M059J (cell line): ENCODE measurements at regions not wholly inside any gene's neighbourhood (a gene's known extent, or its start where the extent isn't known, plus 50 kb on each side); places are given as distances from the start of the nearest gene placed in this dataset.

Source experiments
- DNase-seq: peaks from one replicate; pipeline ENCODE4 v3.0.0-alpha.2; 2012; ENCODE audit warnings: low read depth

DNA sequence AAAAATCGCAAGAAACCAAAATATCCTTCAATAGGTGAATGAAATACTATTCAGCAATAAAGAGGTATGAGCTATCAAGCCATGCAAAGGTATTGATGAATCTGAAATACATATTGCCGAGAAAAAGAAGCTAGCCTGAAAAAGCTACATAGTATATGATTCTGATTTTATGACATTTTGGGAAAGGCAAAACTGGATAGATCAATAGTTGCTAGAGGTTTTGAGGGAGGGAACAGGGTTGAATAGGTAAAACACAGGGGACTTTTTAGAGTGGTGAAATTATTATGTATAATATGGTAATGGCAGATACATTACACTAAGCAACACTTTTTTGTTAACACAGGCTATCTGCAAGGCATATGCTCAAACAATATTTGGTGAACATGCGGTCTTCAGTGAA lies 327.6 kb upstream of the ADAMTSL1 start:
- no peak for DNase-seq

GRCh38 chr9:18149471-18150011 lies 324.4 kb upstream of the ADAMTSL1 start:
- no peak for DNase-seq

DNA sequence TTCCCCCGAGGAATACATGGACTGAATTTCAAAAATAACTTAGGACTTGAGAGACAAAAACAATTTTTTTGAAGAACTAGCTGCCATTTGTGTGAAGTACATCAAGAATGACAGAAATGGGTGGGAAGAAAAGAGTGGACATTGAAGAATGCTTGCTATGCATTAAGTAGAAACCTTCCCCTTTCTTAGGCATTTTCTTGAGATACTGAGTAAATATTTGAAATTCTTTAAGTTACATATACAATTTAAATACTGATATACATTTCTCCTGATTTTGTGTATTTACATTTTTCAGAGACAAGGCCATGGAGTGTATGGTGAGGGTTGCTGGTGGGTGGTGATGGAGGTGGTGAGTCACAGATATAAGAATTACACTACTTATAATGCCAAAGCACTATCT lies 319.3 kb upstream of the ADAMTSL1 start:
- DNase-seq: no peak

GRCh38 chr9:18159254-18159653 lies 314.7 kb upstream of the ADAMTSL1 start:
- no peak for DNase-seq

DNA sequence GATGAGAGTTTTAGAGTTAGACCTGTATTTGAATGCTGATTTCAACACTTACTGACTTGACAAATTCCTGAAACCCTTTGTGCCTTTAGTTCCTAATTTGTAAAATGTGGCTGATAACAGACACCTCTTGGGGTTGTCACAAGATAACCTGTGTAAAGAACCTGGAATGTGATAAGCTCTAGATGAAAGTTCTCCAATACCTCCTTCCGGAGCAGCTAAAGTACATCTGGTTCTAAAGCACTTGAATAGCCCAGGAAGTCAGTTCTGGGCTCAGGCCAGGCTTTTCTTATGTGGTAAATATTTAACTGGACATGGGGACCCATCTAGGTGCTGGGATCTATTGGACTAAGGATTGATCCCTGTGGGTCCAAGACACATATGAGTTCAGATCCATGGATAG lies 310.8 kb upstream of the ADAMTSL1 start:
- DNase-seq: no peak

GRCh38 chr9:18167733-18168132 lies 306.2 kb upstream of the ADAMTSL1 start:
- no peak for DNase-seq

GRCh38 chr9:18173923-18174322 lies 300.0 kb upstream of the ADAMTSL1 start:
- DNase-seq: no peak

- no peak for DNase-seq
These were observed 291.3 kb upstream of the ADAMTSL1 start for GRCh38 chr9:18182636-18183035.

GRCh38 chr9:18183974-18184373 lies 290.0 kb upstream of the ADAMTSL1 start:
- DNase-seq: no peak

DNA sequence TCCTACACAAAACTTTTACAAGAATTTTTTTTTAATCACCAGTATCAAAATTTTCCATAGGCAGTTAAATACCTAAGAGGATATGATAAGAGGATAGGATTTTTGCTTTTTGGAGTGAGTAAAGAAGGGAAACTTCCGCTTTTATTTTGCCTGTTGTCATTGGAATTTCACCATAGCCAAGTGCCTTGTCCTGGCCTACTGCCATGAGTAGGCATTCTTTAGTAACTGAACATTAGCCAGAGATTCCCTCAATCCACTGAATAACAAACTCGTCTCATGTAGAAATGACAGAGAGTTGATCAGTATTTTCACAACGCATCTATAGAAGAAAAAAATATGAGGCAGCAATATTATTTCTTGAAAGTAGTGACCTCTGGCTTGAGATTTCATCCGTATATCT lies 289.6 kb upstream of the ADAMTSL1 start:
- peak; percentile 20 for DNase-seq

DNA sequence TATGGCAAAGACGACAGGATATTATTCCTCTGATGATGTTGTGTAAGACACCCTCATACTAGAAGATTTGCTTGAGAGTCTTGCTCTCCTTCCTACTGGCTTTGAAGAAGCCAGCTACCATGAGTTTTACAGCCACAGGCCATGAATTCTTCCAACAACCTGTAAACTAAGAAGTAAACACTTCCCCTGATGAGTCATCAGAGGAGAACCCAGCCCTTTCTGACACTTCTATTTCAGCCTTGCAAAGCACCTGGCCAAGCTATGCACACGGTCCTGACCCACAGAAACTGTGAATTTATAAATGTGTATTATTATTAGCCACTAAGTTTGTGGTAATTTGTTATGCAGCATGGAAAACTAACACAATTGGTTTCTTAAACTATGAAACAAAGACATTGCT lies 288.8 kb upstream of the ADAMTSL1 start:
- DNase-seq: peak; percentile 11

GRCh38 chr9:18188971-18189370 lies 285.0 kb upstream of the ADAMTSL1 start:
- DNase-seq: no peak

DNA sequence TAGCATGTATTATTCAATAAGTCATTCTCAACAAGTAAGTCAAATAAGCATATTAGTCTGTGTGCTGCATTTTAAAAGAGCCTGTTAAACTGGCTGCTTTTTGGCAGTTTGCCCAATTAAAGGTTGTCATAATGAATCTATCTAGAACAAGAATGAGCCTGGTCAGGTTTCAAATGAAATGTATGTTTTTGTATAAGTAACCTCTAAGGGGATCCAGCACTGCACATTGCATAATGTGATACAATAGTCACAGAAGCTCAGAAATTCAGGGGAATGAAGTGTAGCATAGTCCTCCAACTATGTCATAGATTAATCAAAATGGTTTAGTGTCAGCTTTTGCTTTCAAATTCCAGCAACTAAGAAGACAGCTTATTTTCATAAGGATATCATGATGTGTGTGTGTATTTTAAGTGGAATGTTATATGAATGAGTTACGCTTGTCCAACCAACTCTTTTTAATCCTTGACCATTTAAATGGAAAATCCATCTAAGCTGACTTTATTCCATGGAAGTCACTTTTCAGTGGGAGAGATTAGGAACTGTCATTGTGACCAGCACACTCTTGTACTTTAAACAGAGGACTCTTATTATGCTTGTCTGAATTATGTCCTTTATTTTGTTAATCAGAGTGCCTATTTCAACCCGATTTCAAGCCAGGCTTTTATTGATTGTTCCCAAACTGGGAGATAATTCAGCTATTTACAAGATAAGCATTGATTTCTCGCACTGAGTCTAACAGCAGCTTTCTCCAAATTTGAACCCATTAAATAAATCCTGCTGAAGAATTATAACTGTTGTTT lies 283.9 kb upstream of the ADAMTSL1 start:
- no peak for DNase-seq

GRCh38 chr9:18190671-18191374 lies 283.1 kb upstream of the ADAMTSL1 start:
- DNase-seq: no peak

GRCh38 chr9:18194316-18194715 lies 279.6 kb upstream of the ADAMTSL1 start:
- no peak for DNase-seq

GRCh38 chr9:18195223-18195622 lies 278.7 kb upstream of the ADAMTSL1 start:
- DNase-seq: no peak

DNA sequence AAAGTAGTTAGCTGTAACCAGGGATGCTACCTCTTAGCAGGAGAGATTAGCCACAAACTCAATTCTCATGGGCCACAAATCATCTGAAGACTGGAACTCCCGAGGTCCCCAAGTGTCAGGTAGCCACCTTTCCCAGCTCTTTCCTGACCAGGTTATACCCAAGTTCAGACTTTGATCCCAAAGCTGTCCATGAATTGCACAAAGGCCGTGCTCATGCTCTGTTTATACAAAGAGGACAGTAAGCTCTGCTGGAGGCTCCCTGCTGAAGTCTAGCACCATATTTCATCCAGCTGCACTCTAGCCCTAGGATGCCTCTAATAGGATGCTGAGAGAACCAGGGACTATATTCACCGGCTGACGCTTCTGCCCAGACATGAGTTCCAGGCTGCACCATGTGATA lies 271.0 kb upstream of the ADAMTSL1 start:
- no peak for DNase-seq

DNA sequence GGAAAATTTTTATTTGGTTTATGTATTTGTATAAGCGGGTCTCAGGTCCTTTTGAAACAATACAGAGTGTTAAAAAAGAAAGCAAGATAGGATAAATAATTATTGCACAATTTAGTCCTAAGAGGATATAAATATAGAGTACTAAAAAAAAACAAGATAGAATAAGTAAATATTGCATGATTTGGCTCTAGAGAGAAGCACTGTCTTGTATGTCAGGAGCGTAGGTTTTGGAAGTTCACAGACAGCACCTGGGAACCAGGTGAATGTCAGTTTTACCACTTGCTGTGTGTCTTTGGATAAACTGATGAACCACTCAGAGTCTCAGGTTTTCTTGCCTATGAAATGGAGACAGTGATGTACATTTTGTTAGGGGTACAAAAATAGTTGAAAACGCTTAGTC lies 266.2 kb upstream of the ADAMTSL1 start:
- no peak for DNase-seq

GRCh38 chr9:18208166-18209059 lies 265.5 kb upstream of the ADAMTSL1 start:
- peak; percentile 51 for DNase-seq

DNA sequence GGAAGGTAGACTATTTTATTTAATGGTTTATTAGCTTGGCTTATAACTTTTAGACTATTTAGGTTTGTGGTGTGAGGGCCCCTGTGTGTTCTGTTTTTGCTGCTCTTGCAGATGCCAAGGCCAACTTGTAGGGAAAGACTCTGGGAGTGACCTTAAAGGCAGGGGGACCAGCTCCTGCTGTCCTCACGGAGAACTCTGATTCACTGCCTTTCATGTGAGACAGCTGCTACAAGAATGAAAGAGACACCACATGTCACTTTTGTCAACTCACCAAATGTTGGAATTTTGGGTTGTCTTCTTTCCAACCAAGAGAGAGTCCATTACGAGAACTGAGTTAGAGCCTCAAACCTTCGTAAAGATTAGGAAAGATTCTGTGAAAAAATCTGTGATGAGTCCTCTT lies 258.3 kb upstream of the ADAMTSL1 start:
- no peak for DNase-seq

GRCh38 chr9:18216376-18216775 lies 257.6 kb upstream of the ADAMTSL1 start:
- no peak for DNase-seq

DNA sequence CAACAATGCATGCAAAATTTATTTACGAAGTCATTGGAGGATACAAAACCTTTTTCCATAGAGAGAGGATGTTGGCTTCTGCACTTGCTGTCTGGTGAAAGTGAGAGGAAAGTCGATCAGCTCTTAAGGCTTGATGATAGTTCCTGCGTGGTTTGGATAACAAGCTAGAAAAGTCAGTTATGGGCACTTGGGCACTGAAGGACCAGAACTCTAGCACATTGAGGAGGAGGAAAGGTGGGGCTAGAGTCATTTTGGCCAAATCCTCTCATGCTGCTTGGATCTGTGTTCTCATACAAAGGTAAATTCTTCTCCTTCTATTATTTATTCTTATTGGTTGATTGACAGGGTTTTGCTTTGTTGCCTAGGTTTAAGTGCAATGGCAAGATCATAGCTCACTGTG lies 245.9 kb upstream of the ADAMTSL1 start:
- DNase-seq: no peak
